GM19372 (cell line): ENCODE measurements at regions not wholly inside any gene's neighbourhood (a gene's known extent, or its start where the extent isn't known, plus 50 kb on each side); places are given as distances from the start of the nearest gene placed in this dataset.
"Not testable (repeated sequence)": the region's sequence is repeated elsewhere in the genome, so short reads cannot be mapped to it uniquely, and the experiment has no call there.

Experiments used
- ATAC-seq: cut with Tn5 transposase; IDR thresholded peaks from one replicate; pipeline ENCODE4 v1.9.1; 2021; ENCODE audit warnings: mild to moderate bottlenecking, low read depth, moderate library complexity; ENCODE audit not compliant: unreplicated experiment

GRCh38 chr5:15346738-15347137 lies 153.2 kb upstream of the FBXL7 start:
- ATAC-seq, result no peak

GRCh38 chr5:15344954-15345353 lies 155.0 kb upstream of the FBXL7 start:
- no peak for ATAC-seq

- no peak for ATAC-seq
These were observed 161.4 kb upstream of the FBXL7 start for GRCh38 chr5:15338546-15338945.

GRCh38 chr5:15334551-15335266 lies 165.3 kb upstream of the FBXL7 start:
- ATAC-seq, result no peak

- ATAC-seq, result no peak
These were observed 166.9 kb upstream of the FBXL7 start for GRCh38 chr5:15333091-15333490.

GRCh38 chr5:15326932-15327331 lies 173.0 kb upstream of the FBXL7 start:
- no peak for ATAC-seq

GRCh38 chr5:15326471-15326870 lies 173.5 kb upstream of the FBXL7 start:
- ATAC-seq, result no peak

- ATAC-seq, result no peak
These were observed 177.6 kb upstream of the FBXL7 start for GRCh38 chr5:15322421-15322820.

- ATAC-seq, result no peak
These were observed 178.2 kb upstream of the FBXL7 start for GRCh38 chr5:15321776-15322175.

- ATAC-seq, result no peak
These were observed 179.1 kb upstream of the FBXL7 start for GRCh38 chr5:15320871-15321270.

- ATAC-seq, result no peak
These were observed 194.8 kb upstream of the FBXL7 start for GRCh38 chr5:15304914-15305834.

GRCh38 chr5:15304066-15304731 lies 195.8 kb upstream of the FBXL7 start:
- no peak for ATAC-seq

GRCh38 chr5:15300141-15300540 lies 199.8 kb upstream of the FBXL7 start:
- ATAC-seq, result no peak

GRCh38 chr5:15290953-15291352 lies 209.0 kb upstream of the FBXL7 start:
- no peak for ATAC-seq

GRCh38 chr5:15286650-15287049 lies 213.3 kb upstream of the FBXL7 start:
- no peak for ATAC-seq

- no peak for ATAC-seq
These were observed 213.9 kb upstream of the FBXL7 start for GRCh38 chr5:15285901-15286583.

GRCh38 chr5:15284706-15285105 lies 215.3 kb upstream of the FBXL7 start:
- no peak for ATAC-seq

GRCh38 chr5:15283076-15283475 lies 216.9 kb upstream of the FBXL7 start:
- ATAC-seq, result no peak

- ATAC-seq, result no peak
These were observed 217.4 kb upstream of the FBXL7 start for GRCh38 chr5:15282611-15283010.

GRCh38 chr5:15271596-15271995 lies 228.4 kb upstream of the FBXL7 start:
- ATAC-seq, result not testable (repeated sequence)

- no peak for ATAC-seq
These were observed 232.0 kb upstream of the FBXL7 start for GRCh38 chr5:15267966-15268365.
